ENCODE measurements at regions not wholly inside any gene's neighbourhood (a gene's known extent, or its start where the extent isn't known, plus 50 kb on each side); places are given as distances from the start of the nearest gene placed in this dataset.

DNA sequence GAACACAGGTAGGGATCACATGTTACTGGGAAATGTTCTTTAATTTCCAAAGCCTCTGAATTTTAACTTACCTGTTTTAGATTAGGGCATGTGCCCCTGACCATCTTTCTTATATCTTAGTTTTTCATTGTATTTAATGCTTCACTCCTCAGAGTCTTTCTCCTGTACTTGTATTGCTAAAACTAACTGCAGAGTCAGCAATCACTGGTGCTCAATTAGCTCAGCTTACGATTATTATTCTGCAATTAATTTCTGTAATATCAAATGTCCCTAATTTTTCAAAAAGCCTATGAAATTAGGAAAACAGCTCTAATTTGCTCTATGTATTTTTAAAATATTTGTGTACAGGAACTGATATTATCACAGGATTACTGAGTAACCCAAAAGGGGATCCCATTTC lies 693.2 kb upstream of the SLC8A1 start:
- DNase-seq (ENCODE audit: low spot score) = no peak
- Mint-ChIP-seq H3K27ac (ENCODE audit: unreplicated experiment) (no peak overlapping the region), H3K4me1 (ENCODE audit: low read depth) (no peaks in the 10 kb centered on the region), H3K4me3 (ENCODE audit: unreplicated experiment) (no peak overlapping the region), H3K36me3 (ENCODE audit: low read depth) (peaks cover 2% of the 10 kb centered on the region), H3K9me3 (ENCODE audit: low read depth) (no peaks in the 10 kb centered on the region), H3K27me3 (ENCODE audit: low read depth) (peaks cover 36% of the 10 kb centered on the region)
- no peak for TF ChIP-seq CTCF (IDR thresholded peaks at IDR 0.05)

GRCh38 chr2:41149054-41149453 lies 697.2 kb upstream of the SLC8A1 start:
- no peak for TF ChIP-seq CTCF (IDR thresholded peaks at IDR 0.05)
- H3K36me3 Mint-ChIP-seq (ENCODE audit: low read depth) = peaks cover 2% of the 10 kb centered on the region
- no peak for DNase-seq (ENCODE audit: low spot score)
- H3K27me3 Mint-ChIP-seq (ENCODE audit: low read depth) = peaks cover 33% of the 10 kb centered on the region
- no peak overlapping the region for H3K4me3 Mint-ChIP-seq (ENCODE audit: unreplicated experiment)
- H3K27ac Mint-ChIP-seq (ENCODE audit: unreplicated experiment) = no peak overlapping the region
- no peaks in the 10 kb centered on the region for H3K4me1 Mint-ChIP-seq (ENCODE audit: low read depth)
- H3K9me3 Mint-ChIP-seq (ENCODE audit: low read depth) = no peaks in the 10 kb centered on the region

DNA sequence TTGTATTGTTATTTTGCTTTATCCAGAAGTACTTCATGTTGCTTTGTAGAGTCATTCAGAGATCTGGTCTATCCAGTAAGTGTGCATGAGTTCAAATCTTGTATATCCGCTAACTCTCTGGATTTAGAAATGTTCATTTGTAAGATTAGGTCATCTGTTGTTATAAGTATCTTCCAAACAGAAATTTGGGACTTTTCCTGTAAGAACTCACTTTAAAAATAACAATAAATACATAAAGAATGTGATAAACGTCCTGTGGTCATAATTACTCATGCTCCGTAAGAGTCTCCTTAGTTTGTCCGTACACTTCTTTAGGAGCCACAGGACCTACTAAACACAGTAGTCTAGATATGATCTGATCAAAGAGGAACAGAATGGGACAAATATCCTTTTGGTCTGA lies 699.9 kb upstream of the SLC8A1 start:
- DNase-seq (ENCODE audit: low spot score) = no peak
- Mint-ChIP-seq H3K27ac (ENCODE audit: unreplicated experiment) (no peak overlapping the region), H3K36me3 (ENCODE audit: low read depth) (no peaks in the 10 kb centered on the region), H3K9me3 (ENCODE audit: low read depth) (no peaks in the 10 kb centered on the region), H3K4me1 (ENCODE audit: low read depth) (no peaks in the 10 kb centered on the region), H3K4me3 (ENCODE audit: unreplicated experiment) (no peak overlapping the region), H3K27me3 (ENCODE audit: low read depth) (peaks cover 15% of the 10 kb centered on the region)
- no peak for TF ChIP-seq CTCF (IDR thresholded peaks at IDR 0.05)

DNA sequence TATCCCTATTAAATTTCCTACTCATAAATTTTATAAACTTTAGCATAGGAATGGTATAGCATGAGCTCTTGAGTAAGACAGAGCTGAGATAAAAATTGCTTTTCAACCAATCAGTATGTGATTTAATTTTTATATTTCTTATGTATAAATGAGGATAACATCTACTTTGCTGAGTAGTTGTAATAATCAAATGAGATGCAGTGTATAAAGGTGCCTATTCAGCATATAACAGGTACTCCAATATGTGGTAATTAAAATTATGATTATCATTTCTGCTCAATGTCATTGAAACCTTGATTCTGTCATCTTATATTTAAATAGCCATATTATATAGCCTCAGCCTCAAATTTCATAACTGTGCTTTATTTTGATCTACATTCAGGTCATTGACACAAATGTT lies 700.4 kb upstream of the SLC8A1 start:
- H3K4me1 Mint-ChIP-seq (ENCODE audit: low read depth) = no peaks in the 10 kb centered on the region
- peaks cover 10% of the 10 kb centered on the region for H3K27me3 Mint-ChIP-seq (ENCODE audit: low read depth)
- no peak for DNase-seq (ENCODE audit: low spot score)
- H3K36me3 Mint-ChIP-seq (ENCODE audit: low read depth) = no peaks in the 10 kb centered on the region
- H3K27ac Mint-ChIP-seq (ENCODE audit: unreplicated experiment) = no peak overlapping the region
- TF ChIP-seq CTCF (IDR thresholded peaks at IDR 0.05) = no peak
- H3K4me3 Mint-ChIP-seq (ENCODE audit: unreplicated experiment) = no peak overlapping the region
- H3K9me3 Mint-ChIP-seq (ENCODE audit: low read depth) = no peaks in the 10 kb centered on the region

GRCh38 chr2:41160439-41160838 lies 708.5 kb upstream of the SLC8A1 start:
- Mint-ChIP-seq H3K4me3 (ENCODE audit: unreplicated experiment) (no peak overlapping the region), H3K4me1 (ENCODE audit: low read depth) (no peaks in the 10 kb centered on the region), H3K27ac (ENCODE audit: unreplicated experiment) (no peak overlapping the region), H3K27me3 (ENCODE audit: low read depth) (peaks cover 6% of the 10 kb centered on the region), H3K9me3 (ENCODE audit: low read depth) (no peaks in the 10 kb centered on the region), H3K36me3 (ENCODE audit: low read depth) (no peaks in the 10 kb centered on the region)
- no peak for DNase-seq (ENCODE audit: low spot score)
- no peak for TF ChIP-seq CTCF (IDR thresholded peaks at IDR 0.05)

All from chondrocyte (in vitro differentiated cells).